GM12892 (cell line): ENCODE measurements at regions not wholly inside any gene's neighbourhood (a gene's known extent, or its start where the extent isn't known, plus 50 kb on each side); places are given as distances from the start of the nearest gene placed in this dataset.

Experiments used
- POLR2A ChIP-seq: IDR thresholded peaks from 2 replicates; pipeline ENCODE4 v1.6.1; 2011; ENCODE audit warnings: low read depth, low read length, control low read depth
- POLR2AphosphoS5 ChIP-seq: IDR thresholded peaks from 2 replicates; pipeline ENCODE4 v1.6.1; 2011; ENCODE audit warnings: low read depth, low read length, control low read depth

- TF ChIP-seq POLR2AphosphoS5 (no peak), POLR2A (no peak)
Measured at GRCh38 chr4:138509346-138509745, 267.2 kb upstream of the SLC7A11 start.
